Right lobe of liver (tissue), 6 donors: ENCODE measurements at regions not wholly inside any gene's neighbourhood (a gene's known extent, or its start where the extent isn't known, plus 50 kb on each side); places are given as distances from the start of the nearest gene placed in this dataset.

Experiments
- ATAC-seq, 4 donors: fragments of 200-7000 bp; cut with Tn5 transposase; one replicate each; pipeline ENCODE4 v1.9.1; 2020; ENCODE audit warnings: mild to moderate bottlenecking in 4 of 4, moderate library complexity in 4 of 4
- DNase-seq, 3 donors: peaks; one replicate each; pipeline ENCODE4 v3.0.0-alpha.2; 2020
- H3K27ac ChIP-seq, 3 donors: fragments of 200-600 bp; one replicate each; pipeline ENCODE4 v1.8.0; 2022
- H3K27me3 ChIP-seq, 2 donors: fragments of 200-600 bp; one replicate each; pipeline ENCODE4 v1.8.0; 2022
- H3K36me3 ChIP-seq, 4 donors: fragments of 200-600 bp; sonication (generic) in 1 of 4; one replicate each; pipeline versions ENCODE4 v1.5.1 to v1.8.0; 2017 to 2022; ENCODE audit warnings: control low read depth in 1 of 4
- H3K4me1 ChIP-seq, 4 donors: fragments of 200-600 bp; sonication (generic) in 1 of 4; one replicate each; pipeline versions ENCODE4 v1.5.1 to v1.8.0; 2017 to 2022; ENCODE audit warnings: control low read depth in 1 of 4
- H3K4me3 ChIP-seq, 3 donors: fragments of 200-600 bp; one replicate each; pipeline ENCODE4 v1.8.0; 2022
- H3K9me3 ChIP-seq, 4 donors: fragments of 200-600 bp; sonication (generic) in 1 of 4; one replicate each; pipeline versions ENCODE4 v1.5.1 to v1.8.0; 2017 to 2022; ENCODE audit warnings: control low read depth in 1 of 4
- POLR2A ChIP-seq: fragments of 450-650 bp; IDR thresholded peaks from one replicate; pipeline ENCODE4 v1.6.1; 2017; ENCODE audit warnings: antibody characterized with exemption, mild to moderate bottlenecking
- WGBS: methylation state at CpG from one replicate; pipeline ENCODE4 v1.1.6; 2018; ENCODE audit warnings: low coverage, low lambda C conversion rate; ENCODE audit not compliant: insufficient coverage; ENCODE audit errors: missing lambda C conversion rate; 5-methylcytosine and 5-hydroxymethylcytosine counted together
- intact Hi-C, 2 donors: fragments of 100-400 bp; cut with DNase I; formaldehyde crosslinking; loops; one replicate each; pipeline versions ENCODE4 v1.11.2 to v1.14.1; 2022
- TF ChIP-seq, protein P1 (sequence below), 4 donors: fragments of 200-600 bp in 3 of 4; fragments of 450-650 bp in 1 of 4; IDR thresholded peaks; one replicate each; pipeline versions ENCODE4 v1.5.1 to v1.8.0; 2016 to 2022; ENCODE audit warnings: antibody characterized with exemption in 4 of 4, mild to moderate bottlenecking in 2 of 4
- donor health status: DM: no; HTN: yes; CAD: no.
- donor health status: DM: no; HTN: no; CAD: no.
- donor health status: DM: no; HTN: no; CAD: no.
- donor health status: DM: no; HTN: yes; CAD: no.
- donor health status: DM: no; HTN: yes; CAD: no.

DNA sequence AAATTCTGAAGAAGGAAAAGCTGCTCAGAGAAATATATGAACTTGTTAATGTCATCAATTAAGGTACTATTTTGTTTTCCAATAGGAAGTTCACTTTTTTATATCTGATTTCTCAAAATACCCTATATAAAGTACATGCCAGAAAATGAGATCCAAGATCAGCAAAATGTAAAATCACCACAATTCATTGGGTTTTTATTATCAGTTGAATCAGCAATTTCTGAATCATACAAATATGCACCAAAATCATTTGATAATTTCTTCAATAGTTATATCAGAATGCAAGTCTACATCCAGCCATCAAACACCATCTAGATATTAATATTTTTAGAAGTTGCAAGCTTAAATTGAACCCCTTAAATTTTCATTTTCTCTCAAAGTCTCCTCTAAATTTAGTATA, 1293.4 kb upstream of the NCAM2 start:
- DNase-seq, result no peak
- TF ChIP-seq POLR2A, result no peak
- TF ChIP-seq, protein P1, sequence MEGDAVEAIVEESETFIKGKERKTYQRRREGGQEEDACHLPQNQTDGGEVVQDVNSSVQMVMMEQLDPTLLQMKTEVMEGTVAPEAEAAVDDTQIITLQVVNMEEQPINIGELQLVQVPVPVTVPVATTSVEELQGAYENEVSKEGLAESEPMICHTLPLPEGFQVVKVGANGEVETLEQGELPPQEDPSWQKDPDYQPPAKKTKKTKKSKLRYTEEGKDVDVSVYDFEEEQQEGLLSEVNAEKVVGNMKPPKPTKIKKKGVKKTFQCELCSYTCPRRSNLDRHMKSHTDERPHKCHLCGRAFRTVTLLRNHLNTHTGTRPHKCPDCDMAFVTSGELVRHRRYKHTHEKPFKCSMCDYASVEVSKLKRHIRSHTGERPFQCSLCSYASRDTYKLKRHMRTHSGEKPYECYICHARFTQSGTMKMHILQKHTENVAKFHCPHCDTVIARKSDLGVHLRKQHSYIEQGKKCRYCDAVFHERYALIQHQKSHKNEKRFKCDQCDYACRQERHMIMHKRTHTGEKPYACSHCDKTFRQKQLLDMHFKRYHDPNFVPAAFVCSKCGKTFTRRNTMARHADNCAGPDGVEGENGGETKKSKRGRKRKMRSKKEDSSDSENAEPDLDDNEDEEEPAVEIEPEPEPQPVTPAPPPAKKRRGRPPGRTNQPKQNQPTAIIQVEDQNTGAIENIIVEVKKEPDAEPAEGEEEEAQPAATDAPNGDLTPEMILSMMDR (IDR thresholded peaks at IDR 0.05), result no peak
- ATAC-seq, result no peak
- Histone ChIP-seq H3K9me3 (no peaks in the 10 kb centered on the region), H3K27me3 (no peaks in the 10 kb centered on the region), H3K4me3 (no peak overlapping the region), H3K4me1 (peaks cover 0 to 7% (median 0%) of the 10 kb centered on the region in 4 donors), H3K27ac (no peak overlapping the region), H3K36me3 (no peaks in the 10 kb centered on the region)
- intact Hi-C loops, result no loop called here

DNA sequence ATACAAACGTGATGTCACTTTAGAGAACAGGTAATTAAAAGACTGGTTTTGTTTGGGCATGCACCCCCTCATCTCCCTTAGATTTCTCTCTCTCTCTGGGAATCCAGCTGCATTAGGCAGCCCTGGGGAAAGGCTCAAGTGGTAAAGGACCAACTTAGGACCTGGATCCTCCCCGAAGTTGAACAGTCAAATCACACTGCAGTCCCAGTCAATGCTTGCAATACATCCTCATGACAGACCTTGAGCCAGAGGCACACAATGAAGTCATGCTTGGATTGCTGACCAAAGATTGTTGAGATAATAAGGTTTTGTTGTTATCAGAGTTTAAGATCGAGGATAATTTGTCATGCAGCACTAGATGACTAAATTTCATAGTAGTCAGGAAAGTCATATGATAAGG, 1285.8 kb upstream of the NCAM2 start:
- no peaks in the 10 kb centered on the region for H3K4me1 ChIP-seq
- intact Hi-C loops, result no loop called here
- no peak overlapping the region for H3K4me3 ChIP-seq
- H3K27ac ChIP-seq, result no peak overlapping the region
- DNase-seq (no peak), ATAC-seq (no peak)
- H3K36me3 ChIP-seq, result no peaks in the 10 kb centered on the region
- 33% methylated on average over 3 of the region's 3 CpGs for WGBS
- no peaks in the 10 kb centered on the region for H3K27me3 ChIP-seq
- H3K9me3 ChIP-seq, result no peaks in the 10 kb centered on the region
- TF ChIP-seq, protein P1 (IDR thresholded peaks at IDR 0.05), result no peak
- no peak for TF ChIP-seq POLR2A

DNA sequence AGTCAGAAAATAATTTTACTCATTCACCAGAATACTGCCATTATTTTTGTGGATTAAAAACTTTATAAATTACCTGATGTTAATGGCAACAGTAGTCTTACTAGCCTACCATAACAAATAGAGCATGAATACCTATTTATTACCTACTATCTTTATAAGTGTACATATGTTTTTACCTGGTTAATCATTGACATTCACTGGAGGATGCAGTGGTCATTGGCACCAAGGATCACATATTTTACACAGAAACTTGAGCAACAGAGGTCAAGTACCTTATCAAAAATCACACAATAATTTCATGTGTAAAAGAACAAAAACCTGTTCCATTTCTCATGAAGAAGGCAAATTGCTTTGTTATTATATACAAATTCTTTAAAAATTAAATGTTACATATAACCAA, 1284.9 kb upstream of the NCAM2 start:
- Histone ChIP-seq H3K27ac (no peak overlapping the region), H3K36me3 (no peaks in the 10 kb centered on the region), H3K4me1 (no peaks in the 10 kb centered on the region), H3K27me3 (no peaks in the 10 kb centered on the region), H3K9me3 (no peaks in the 10 kb centered on the region), H3K4me3 (no peak overlapping the region)
- no peak for TF ChIP-seq POLR2A
- TF ChIP-seq, protein P1 (IDR thresholded peaks at IDR 0.05), result no peak
- DNase-seq (no peak), ATAC-seq (no peak)
- intact Hi-C loops, result no loop called here

DNA sequence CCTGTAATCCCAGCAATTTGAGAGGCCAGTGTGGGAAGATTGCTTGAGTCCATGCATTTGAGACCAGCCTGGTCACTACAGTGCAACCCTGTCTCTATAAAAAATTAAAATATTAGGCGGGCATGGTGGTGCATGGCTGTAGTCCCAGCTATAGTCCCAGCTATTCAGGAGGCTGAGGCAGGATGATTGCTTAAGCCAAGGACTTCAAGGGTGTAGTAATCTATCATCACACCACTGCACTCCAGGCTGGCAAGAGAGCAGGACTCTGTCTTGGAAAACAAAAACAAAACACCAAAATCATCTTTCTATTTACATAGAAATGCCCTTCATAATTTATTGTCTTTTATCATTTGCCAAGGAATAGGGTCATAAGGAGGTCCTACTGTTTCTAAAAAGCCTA, 1274.1 kb upstream of the NCAM2 start:
- DNase-seq, result no peak
- TF ChIP-seq POLR2A, result no peak
- TF ChIP-seq, protein P1 (IDR thresholded peaks at IDR 0.05), result no peak
- ATAC-seq, result no peak
- Histone ChIP-seq H3K27ac (no peak overlapping the region), H3K4me3 (no peak overlapping the region), H3K9me3 (no peaks in the 10 kb centered on the region), H3K4me1 (no peaks in the 10 kb centered on the region), H3K27me3 (no peaks in the 10 kb centered on the region), H3K36me3 (no peaks in the 10 kb centered on the region)
- intact Hi-C loops, result no loop called here
- WGBS, result 50% methylated on average over 1 of the region's 1 CpG

DNA sequence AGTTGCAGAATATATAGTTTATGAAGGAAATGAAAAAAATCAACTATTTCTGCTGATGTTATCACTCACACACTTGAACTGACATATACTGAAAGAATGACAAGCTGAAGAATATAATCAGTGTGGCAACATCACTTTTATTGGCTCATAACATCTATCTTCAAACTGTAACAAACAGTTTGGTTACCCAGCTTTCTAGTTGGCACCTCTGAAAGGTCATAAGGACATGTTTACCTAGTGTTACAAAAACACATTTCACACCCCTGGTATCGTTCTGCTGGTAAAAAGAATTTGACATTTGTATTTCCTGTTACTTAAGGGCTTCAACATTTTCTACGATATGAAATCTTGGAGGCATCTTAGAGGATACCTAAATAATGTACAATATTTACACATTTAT, 1267.0 kb upstream of the NCAM2 start:
- Histone ChIP-seq H3K4me1 (peaks cover 0 to 4% (median 0%) of the 10 kb centered on the region in 4 donors), H3K9me3 (no peaks in the 10 kb centered on the region), H3K27ac (no peak overlapping the region), H3K27me3 (no peaks in the 10 kb centered on the region), H3K36me3 (no peaks in the 10 kb centered on the region), H3K4me3 (no peak overlapping the region)
- WGBS, result 6% methylated on average over 2 of the region's 2 CpGs
- no peak for TF ChIP-seq POLR2A
- TF ChIP-seq, protein P1 (IDR thresholded peaks at IDR 0.05), result no peak
- ATAC-seq (peak in 2 of 4 donors; percentile 30 to 72), DNase-seq (no peak)
- intact Hi-C loops, result no loop called here
